Left hindlimb (tissue), 1 donor: ENCODE measurements at regions not wholly inside any gene's neighbourhood (a gene's known extent, or its start where the extent isn't known, plus 50 kb on each side); places are given as distances from the start of the nearest gene placed in this dataset.

ENCODE experiments used
- DNase-seq: peaks from one replicate; pipeline ENCODE4 v3.0.0-alpha.2; 2018

GRCh38 chrX:20515841-20516461, 249.2 kb upstream of the RPS6KA3 start:
- DNase-seq, result no peak

GRCh38 chrX:20514358-20514757, 247.6 kb upstream of the RPS6KA3 start:
- no peak for DNase-seq

DNA sequence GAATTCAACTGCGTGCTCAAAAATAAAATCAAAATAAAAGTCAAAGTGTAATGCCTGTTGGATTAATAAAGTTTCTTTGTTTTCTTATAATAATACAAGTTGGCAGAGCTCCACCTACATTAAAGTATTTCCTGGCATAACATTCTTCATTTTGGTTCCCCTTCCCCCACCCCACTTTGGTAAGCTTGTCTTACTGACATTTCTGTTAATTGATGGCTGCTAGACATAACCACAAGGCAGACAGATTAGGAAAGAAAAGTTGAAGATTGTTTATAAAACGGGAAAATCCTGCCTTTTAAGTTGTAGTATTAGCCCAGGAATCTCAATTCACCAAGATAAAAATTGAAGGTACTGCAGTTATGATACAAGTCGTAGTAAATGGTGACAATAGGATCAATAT, 246.5 kb upstream of the RPS6KA3 start:
- no peak for DNase-seq

DNA sequence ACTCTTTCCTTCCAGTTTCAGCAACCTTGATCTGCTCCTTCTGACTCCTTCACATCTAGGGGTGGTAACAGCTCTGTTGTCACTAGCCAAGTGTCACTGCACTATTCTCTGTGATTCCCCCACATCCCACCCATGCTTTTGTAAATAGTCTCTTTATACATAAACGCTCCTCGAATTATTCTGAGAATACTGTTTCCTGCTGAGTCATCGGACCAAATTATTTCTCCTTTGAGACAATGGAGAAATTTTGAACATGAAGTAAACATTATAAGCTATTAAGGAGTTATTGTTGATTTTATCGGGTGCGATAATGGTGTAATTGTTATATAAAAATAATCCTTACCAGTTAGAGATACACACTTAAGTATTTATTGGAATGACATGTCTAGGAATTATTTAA, 245.1 kb upstream of the RPS6KA3 start:
- no peak for DNase-seq

GRCh38 chrX:20507901-20508620, 241.4 kb upstream of the RPS6KA3 start:
- no peak for DNase-seq

DNA sequence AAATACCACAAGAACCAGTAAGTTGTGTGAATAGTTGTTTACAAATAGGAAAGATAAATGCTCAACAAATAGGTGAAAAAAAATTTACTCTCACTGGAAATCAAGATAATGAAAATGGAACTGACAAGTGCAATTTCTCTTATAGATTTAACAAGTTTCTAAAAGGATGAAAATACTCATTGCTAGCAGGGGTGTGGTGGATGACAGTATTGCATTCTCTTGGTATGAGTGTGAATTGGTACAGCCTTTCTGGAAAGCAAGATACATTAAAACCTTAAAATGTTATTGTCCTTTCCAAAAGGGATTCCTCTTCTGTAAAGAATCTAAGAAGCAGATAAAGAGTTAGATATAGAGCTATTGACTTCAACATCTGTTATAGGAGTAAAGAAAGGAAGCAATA, 240.0 kb upstream of the RPS6KA3 start:
- no peak for DNase-seq

GRCh38 chrX:20500949-20501348, 234.2 kb upstream of the RPS6KA3 start:
- DNase-seq, result no peak

- no peak for DNase-seq
Measured at GRCh38 chrX:20500171-20500865, 233.6 kb upstream of the RPS6KA3 start.

- DNase-seq, result no peak
Measured at GRCh38 chrX:20499763-20500162, 233.1 kb upstream of the RPS6KA3 start.

GRCh38 chrX:20498851-20499635, 232.3 kb upstream of the RPS6KA3 start:
- no peak for DNase-seq

- no peak for DNase-seq
Measured at GRCh38 chrX:20495575-20495974, 228.9 kb upstream of the RPS6KA3 start.

DNA sequence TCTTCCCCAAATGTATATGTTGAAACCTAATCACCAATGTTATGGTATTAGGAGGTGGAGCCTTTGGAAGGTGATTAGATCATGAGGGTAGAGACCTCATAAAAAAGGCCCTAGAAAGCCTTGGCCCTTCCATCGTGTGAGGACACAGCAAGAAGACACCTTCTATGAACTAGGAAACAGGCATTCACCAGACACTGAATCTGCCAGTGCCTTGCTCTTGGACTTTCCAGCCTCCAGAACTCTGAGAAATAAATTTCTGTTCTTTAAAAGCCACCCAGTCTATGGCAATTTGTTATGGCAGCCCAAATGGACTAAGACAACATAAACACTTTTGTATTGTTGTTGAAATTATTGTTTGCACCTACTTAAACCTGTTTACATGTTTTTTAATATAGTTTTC, 221.8 kb upstream of the RPS6KA3 start:
- DNase-seq, result no peak

DNA sequence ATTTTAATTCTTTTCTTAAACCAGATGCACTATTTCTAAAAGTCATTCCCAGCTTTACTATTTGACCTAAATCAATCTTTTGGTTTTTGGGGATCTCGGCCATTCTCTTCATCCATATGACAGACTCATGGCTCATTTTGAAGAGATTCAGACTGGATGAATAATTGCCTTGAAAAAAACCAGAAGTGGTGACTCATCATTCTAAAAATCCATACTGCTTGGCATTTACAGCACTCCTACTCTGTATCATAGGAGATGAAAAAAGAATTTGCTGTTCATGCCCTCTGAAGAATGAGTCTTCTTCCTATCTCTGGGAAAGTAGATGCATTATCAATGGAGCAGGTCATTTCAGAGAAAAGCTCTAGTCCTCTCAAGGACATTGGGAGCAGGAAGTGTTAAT, 220.5 kb upstream of the RPS6KA3 start:
- DNase-seq, result no peak

DNA sequence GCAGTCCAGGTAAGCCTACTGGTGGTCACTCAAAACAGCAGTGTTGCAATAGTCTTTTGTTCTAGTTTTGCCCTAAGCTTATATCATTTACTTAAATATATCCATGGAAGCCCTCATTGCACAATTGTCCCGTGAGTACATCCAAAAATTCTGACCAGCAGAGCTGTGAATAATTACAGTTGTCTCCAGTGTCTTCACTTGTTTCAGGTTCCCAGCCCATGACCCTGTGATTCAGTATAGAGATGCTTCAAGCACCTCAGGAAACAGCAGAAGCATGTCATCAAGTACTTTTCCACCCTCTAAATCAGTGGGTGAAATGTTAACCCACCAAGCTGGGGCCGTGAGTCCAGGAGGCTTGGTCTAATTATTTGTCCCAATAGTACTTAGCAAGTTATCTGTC, 214.9 kb upstream of the RPS6KA3 start:
- no peak for DNase-seq

DNA sequence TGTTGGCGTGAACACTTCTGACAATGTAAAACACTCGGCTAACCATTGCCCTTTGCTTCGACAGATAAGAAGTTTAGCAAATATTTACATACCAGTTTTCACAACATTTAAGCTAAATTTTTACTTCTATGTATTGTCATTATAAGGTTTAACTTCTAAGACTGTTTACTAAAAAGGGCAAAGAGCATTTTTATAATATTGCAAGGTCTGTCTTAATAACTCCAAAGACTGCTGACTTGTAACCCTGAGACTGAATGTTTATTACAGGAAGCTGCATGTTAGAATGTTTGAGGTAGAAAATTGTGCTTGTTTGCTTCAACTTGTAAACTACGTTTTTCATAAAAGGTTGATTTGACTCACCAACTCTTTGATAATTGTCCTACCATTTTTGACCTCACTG, 213.2 kb upstream of the RPS6KA3 start:
- DNase-seq, result no peak

DNA sequence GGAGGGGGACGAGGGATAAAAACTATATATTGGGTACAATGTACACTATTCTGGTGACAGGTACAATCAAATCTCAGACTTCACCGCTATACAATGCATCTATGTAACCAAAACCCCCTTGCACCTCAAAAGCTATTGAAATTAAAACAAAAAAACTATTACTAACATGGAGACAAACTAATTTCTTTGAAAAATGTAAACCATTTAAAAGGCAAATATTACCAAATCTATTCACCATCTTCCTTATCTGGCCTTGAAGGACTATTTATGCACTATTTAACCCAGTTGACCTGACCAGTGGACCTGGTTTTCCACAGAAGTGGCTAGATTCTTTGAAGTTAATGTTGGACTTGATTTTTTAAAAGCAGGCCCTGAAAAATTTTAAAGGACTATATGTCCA, 212.3 kb upstream of the RPS6KA3 start:
- no peak for DNase-seq

DNA sequence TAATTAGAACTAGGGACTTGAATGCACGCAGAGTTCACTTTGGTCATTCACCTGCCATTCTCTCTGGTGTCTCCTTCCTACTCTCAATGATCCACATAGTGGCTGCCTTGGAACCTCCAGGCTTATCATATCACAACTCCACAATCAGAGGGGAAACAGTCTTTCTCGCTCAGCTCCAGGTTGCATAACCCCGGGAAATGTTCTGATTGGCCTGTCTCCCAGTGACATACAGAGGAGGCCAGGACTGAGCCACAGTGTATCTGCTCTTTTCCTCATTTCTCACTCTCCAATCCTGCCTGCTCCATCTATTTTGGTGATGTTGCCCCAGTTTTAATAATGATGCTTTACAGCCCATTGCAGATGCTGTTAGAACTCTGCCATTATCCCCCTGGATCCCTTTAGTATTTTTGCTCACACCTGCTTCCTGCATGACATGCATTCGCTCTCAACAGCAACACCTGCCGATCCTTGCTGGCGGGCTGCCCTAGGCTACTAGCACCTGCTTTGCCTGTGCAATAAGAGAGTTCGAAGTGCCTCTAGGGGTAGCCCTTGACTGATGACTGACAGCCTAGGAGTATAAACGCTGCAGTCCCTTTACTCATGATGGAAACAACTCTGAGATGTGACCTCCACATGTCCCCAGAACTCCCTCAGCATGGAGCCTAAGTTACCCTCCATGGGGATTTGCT, 211.3 kb upstream of the RPS6KA3 start:
- no peak for DNase-seq

DNA sequence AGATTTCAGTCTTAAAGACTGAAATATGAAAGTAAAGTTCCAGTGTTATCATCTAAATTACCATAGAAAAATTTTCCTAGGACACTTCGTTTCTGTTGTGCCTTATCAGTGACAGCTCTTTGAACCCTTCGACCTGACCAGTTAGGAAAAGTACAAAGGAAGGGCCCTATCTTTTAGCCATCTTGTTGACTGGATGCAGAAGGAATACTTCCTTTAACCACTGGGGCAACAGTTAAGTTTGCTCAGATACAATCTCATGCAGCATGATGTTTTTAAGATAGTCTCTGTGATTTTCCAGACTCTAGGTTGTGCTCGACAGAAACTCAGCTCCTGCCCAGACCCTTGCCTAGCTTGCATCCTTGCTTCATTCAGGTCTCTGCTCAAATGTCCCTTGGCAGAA, 210.5 kb upstream of the RPS6KA3 start:
- no peak for DNase-seq

- DNase-seq, result no peak
Measured at GRCh38 chrX:20472620-20473258, 206.0 kb upstream of the RPS6KA3 start.

DNA sequence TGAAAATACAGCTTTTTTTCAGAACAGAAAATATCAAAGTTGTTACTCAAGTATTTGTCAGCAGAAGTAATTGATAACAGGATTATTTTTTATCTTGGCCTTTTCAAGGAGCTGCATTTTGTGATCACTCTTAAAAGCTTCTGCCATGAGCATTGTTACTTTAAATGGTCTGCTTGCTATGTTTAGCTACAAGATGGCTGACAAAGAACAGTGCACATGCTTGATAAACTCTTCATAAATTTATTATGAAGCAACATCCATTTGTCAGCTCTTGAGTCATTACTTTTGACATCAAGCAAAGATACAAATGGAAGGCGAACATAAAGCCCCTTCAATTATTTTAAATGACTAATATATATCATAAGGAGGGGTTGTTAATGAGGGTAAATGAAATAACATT, 205.4 kb upstream of the RPS6KA3 start:
- DNase-seq, result no peak

- DNase-seq, result no peak
Measured at GRCh38 chrX:20471483-20471882, 204.8 kb upstream of the RPS6KA3 start.
